IMR-90 (cell line): ENCODE measurements at regions not wholly inside any gene's neighbourhood (a gene's known extent, or its start where the extent isn't known, plus 50 kb on each side); places are given as distances from the start of the nearest gene placed in this dataset.

Source experiments
- ATAC-seq: fragments of 200-7000 bp; cut with Tn5 transposase; 2 replicates; pipeline ENCODE4 v1.9.1; 2020; ENCODE audit warnings: low read depth, mild to moderate bottlenecking, moderate library complexity
- BruUV-seq: library from RNA; stranded (reverse); fragments of 400-500 nt; replicated peaks from 2 replicates; lab custom pipeline; 2021; lab: Mats Ljungman, UMichigan
- CTCF ChIA-PET: fragments of 300-600 bp; formaldehyde crosslinking; extraction: SDS; loops from one replicate; lab custom pipeline; 2021; ENCODE audit warnings: antibody characterized with exemption; lab: Yijun Ruan, JAX
- POLR2A ChIA-PET: fragments of 300-600 bp; sonication (Branson Sonifier 250); formaldehyde crosslinking; loops from one replicate; lab custom pipeline; 2022; ENCODE audit warnings: antibody characterized with exemption; ENCODE audit not compliant: unreplicated experiment; lab: Charles Lee
- DNase-seq: peaks from one replicate; pipeline ENCODE4 v3.0.0; 2013
- H2AFZ ChIP-seq: replicated peaks from 2 replicates; pipeline ENCODE3; 2013; ENCODE audit warnings: low read length, mild to moderate bottlenecking; ENCODE audit not compliant: poor library complexity
- H2AK5ac ChIP-seq: 2 replicates; pipeline ENCODE4 v1.6.1; 2013; ENCODE audit warnings: low read depth, low read length, inconsistent platforms
- H2AK9ac ChIP-seq: replicated peaks from 2 replicates; pipeline ENCODE3; 2013; ENCODE audit warnings: mild to moderate bottlenecking, low read depth, low read length, moderate library complexity; ENCODE audit not compliant: poor library complexity
- H2BK120ac ChIP-seq: 2 replicates; pipeline ENCODE4 v1.6.1; 2013; ENCODE audit warnings: low read depth, low read length, inconsistent platforms
- H2BK15ac ChIP-seq: 3 replicates; pipeline ENCODE4 v1.6.1; 2013; ENCODE audit warnings: low read depth, low read length, inconsistent platforms
- H2BK20ac ChIP-seq: 2 replicates; pipeline ENCODE4 v1.6.1; 2013; ENCODE audit warnings: low read depth, mild to moderate bottlenecking, inconsistent platforms, low read length, moderate library complexity
- H2BK5ac ChIP-seq: 2 replicates; pipeline ENCODE4 v1.6.1; 2013; ENCODE audit warnings: mild to moderate bottlenecking, low read depth, low read length, inconsistent platforms; ENCODE audit not compliant: poor library complexity, severe bottlenecking
- H3K14ac ChIP-seq: replicated peaks from 2 replicates; pipeline ENCODE4 v1.6.1; 2013; ENCODE audit warnings: low read depth, low read length, inconsistent platforms
- H3K18ac ChIP-seq: 2 replicates; pipeline ENCODE4 v1.6.1; 2013; ENCODE audit warnings: low read depth, low read length, control low read depth
- H3K23ac ChIP-seq: 2 replicates; pipeline ENCODE4 v1.6.1; 2013; ENCODE audit warnings: low read depth, low read length, inconsistent platforms
- H3K27ac ChIP-seq: 2 replicates; pipeline ENCODE4 v1.5.1; 2013; ENCODE audit warnings: mild to moderate bottlenecking, control low read depth, low read length; ENCODE audit not compliant: insufficient read depth
- H3K27me3 ChIP-seq: 2 replicates; pipeline ENCODE4 v1.6.1; 2013; ENCODE audit warnings: low read length; ENCODE audit not compliant: control insufficient read depth, insufficient read depth
- H3K36me3 ChIP-seq: 2 replicates; pipeline ENCODE4 v1.6.1; 2013; ENCODE audit warnings: low read length, mixed read lengths; ENCODE audit not compliant: control insufficient read depth, insufficient read depth
- H3K4ac ChIP-seq: 2 replicates; pipeline ENCODE4 v1.6.1; 2013; ENCODE audit warnings: low read depth, low read length, inconsistent platforms
- H3K4me1 ChIP-seq: 2 replicates; pipeline ENCODE4 v1.6.1; 2013; ENCODE audit warnings: low read length, mixed read lengths; ENCODE audit not compliant: control insufficient read depth, insufficient read depth
- H3K4me2 ChIP-seq: 2 replicates; pipeline ENCODE4 v1.6.1; 2013; ENCODE audit warnings: low read depth, mild to moderate bottlenecking, control low read depth, low read length, moderate library complexity
- H3K4me3 ChIP-seq: 2 replicates; pipeline ENCODE4 v1.5.1; 2013; ENCODE audit warnings: low read depth, mild to moderate bottlenecking, control low read depth, low read length, moderate library complexity; ENCODE audit not compliant: insufficient read depth
- H3K56ac ChIP-seq: 2 replicates; pipeline ENCODE4 v1.6.1; 2013; ENCODE audit warnings: low read length, inconsistent platforms; ENCODE audit not compliant: insufficient read depth; ENCODE audit errors: extremely low read depth
- H3K79me1 ChIP-seq, 2 experiments: 2 replicates each; pipeline ENCODE4 v1.6.1; 2013; ENCODE audit warnings: low read length in 2 of 2, inconsistent platforms in 1 of 2, low read depth in 1 of 2
- H3K9ac ChIP-seq: 2 replicates; pipeline ENCODE4 v1.6.1; 2013; ENCODE audit warnings: low read depth, low read length, control low read depth
- H3K9me1 ChIP-seq: 2 replicates; pipeline ENCODE4 v1.6.1; 2013; ENCODE audit warnings: low read length, inconsistent platforms; ENCODE audit not compliant: insufficient read depth
- H3K9me3 ChIP-seq: 2 replicates; pipeline ENCODE4 v1.6.1; 2013; ENCODE audit warnings: low read length; ENCODE audit not compliant: control insufficient read depth, insufficient read depth
- H4K20me1 ChIP-seq: 2 replicates; pipeline ENCODE4 v1.6.1; 2013; ENCODE audit warnings: low read length, inconsistent platforms; ENCODE audit not compliant: insufficient read depth
- H4K5ac ChIP-seq: 2 replicates; pipeline ENCODE4 v1.6.1; 2013; ENCODE audit warnings: mild to moderate bottlenecking, low read depth, low read length, control low read depth
- H4K8ac ChIP-seq, 2 experiments: 2 replicates each; pipeline ENCODE4 v1.6.1; 2013; ENCODE audit warnings: low read depth in 2 of 2, low read length in 2 of 2, control low read depth in 1 of 2, inconsistent platforms in 1 of 2
- H4K91ac ChIP-seq: 2 replicates; pipeline ENCODE4 v1.6.1; 2013; ENCODE audit warnings: low read depth, low read length, inconsistent platforms; ENCODE audit not compliant: insufficient read depth
- BHLHE40 ChIP-seq: fragments of 150-350 bp; IDR thresholded peaks from 2 replicates; pipeline ENCODE4 v1.6.1; 2016; ENCODE audit warnings: mild to moderate bottlenecking, low read depth, low read length
- CEBPB ChIP-seq: IDR thresholded peaks from 2 replicates; pipeline ENCODE4 v1.6.1; 2012; ENCODE audit warnings: low read depth, low read length, improper control_type of control experiment
- CHD1 ChIP-seq: IDR thresholded peaks from 2 replicates; pipeline ENCODE4 v1.6.1; 2012; ENCODE audit warnings: low read depth, low read length, improper control_type of control experiment
- CTCF ChIP-seq: conservative IDR thresholded peaks from 2 replicates; pipeline ENCODE4 v1.5.1; 2012; ENCODE audit warnings: mild to moderate bottlenecking, low read depth, low read length, improper control_type of control experiment
- ELK1 ChIP-seq: fragments of 150-350 bp; IDR thresholded peaks from 2 replicates; pipeline ENCODE4 v1.6.1; 2016; ENCODE audit warnings: low read depth, mild to moderate bottlenecking, low read length, moderate library complexity, borderline replicate concordance
- FOS ChIP-seq: fragments of 150-350 bp; IDR thresholded peaks from 2 replicates; pipeline ENCODE4 v1.6.1; 2016; ENCODE audit warnings: low read depth, low read length
- MAFK ChIP-seq: IDR thresholded peaks from 2 replicates; pipeline ENCODE4 v1.6.1; 2012; ENCODE audit warnings: low read depth, low read length, improper control_type of control experiment
- MAZ ChIP-seq: IDR thresholded peaks from 2 replicates; pipeline ENCODE4 v1.6.1; 2012; ENCODE audit warnings: low read depth, mild to moderate bottlenecking, low read length, improper control_type of control experiment, moderate library complexity, borderline replicate concordance
- MXI1 ChIP-seq: IDR thresholded peaks from 2 replicates; pipeline ENCODE4 v1.6.1; 2012; ENCODE audit warnings: low read depth, mild to moderate bottlenecking, low read length, moderate library complexity, borderline replicate concordance
- NFE2L2 ChIP-seq: fragments of 150-350 bp; IDR thresholded peaks from 2 replicates; pipeline ENCODE4 v1.6.1; 2016; ENCODE audit warnings: low read depth, mild to moderate bottlenecking, low read length
- POLR2A ChIP-seq: IDR thresholded peaks from 2 replicates; pipeline ENCODE4 v1.6.1; 2012; ENCODE audit warnings: mild to moderate bottlenecking, low read depth, low read length
- RAD21 ChIP-seq: IDR thresholded peaks from 2 replicates; pipeline ENCODE4 v1.6.1; 2012; ENCODE audit warnings: low read length, improper control_type of control experiment
- RCOR1 ChIP-seq: IDR thresholded peaks from 2 replicates; pipeline ENCODE4 v1.6.1; 2012; ENCODE audit warnings: mild to moderate bottlenecking, low read length, improper control_type of control experiment; ENCODE audit not compliant: insufficient replicate concordance
- RFX5 ChIP-seq: IDR thresholded peaks from 2 replicates; pipeline ENCODE4 v1.8.0; 2012; ENCODE audit warnings: low read depth, mild to moderate bottlenecking, low read length, moderate library complexity
- SMC3 ChIP-seq: fragments of 150-350 bp; IDR thresholded peaks from 2 replicates; pipeline ENCODE4 v1.6.1; 2016; ENCODE audit warnings: low read depth, mild to moderate bottlenecking, antibody characterized with exemption, low read length, moderate library complexity
- USF2 ChIP-seq: fragments of 150-350 bp; IDR thresholded peaks from 2 replicates; pipeline ENCODE4 v1.6.1; 2017; ENCODE audit warnings: mild to moderate bottlenecking, antibody characterized with exemption, low read length, low read depth
- WGBS, 2 experiments: methylation state at CpG; one replicate each; pipeline versions ENCODE4 v1.1.5 to v1.1.7; 2013; ENCODE audit warnings: missing lambda C conversion rate in 2 of 2; ENCODE audit not compliant: insufficient read length in 1 of 2; ENCODE audit errors: extremely low coverage in 2 of 2; 5-methylcytosine and 5-hydroxymethylcytosine counted together
- dilution Hi-C: fragments of 300-500 bp; cut with HindIII; formaldehyde crosslinking; loops from one replicate; pipeline ENCODE4 v1.14.3; 2018; ENCODE audit warnings: low sequenced_read_pairs; ENCODE audit not compliant: unreplicated experiment
- in situ Hi-C: fragments of 300-500 bp; cut with MboI; formaldehyde crosslinking; loops from 3 replicates; pipeline ENCODE4 v1.14.3; 2019; ENCODE audit warnings: low sequenced_read_pairs, inconsistent platforms, mixed read lengths
- intact Hi-C: fragments of 100-400 bp; cut with micrococcal nuclease; formaldehyde crosslinking; loops from 2 replicates; pipeline ENCODE4 v1.10.0; 2022

DNA sequence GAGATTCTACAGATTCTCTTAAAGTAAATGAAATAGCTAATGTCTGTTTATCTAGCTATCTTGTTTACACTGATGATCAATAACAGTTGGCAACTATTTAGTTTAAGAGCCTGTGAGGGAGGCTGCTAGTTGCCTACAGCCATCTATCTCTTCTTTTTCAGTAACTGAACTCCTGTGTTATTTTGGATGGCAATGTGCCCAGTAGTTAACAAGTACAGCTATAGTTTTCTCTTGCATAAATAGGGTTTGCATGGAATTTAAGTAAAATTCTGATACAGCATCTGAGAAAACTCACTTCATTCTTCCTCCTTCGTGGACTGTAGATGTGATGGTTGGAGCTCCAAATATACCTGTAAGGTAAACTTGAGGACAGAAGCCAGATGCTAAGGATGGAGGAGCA is 219.5 kb upstream of the POT1 start:
- Histone ChIP-seq H2BK120ac (no peak overlapping the region), H2BK20ac (no peak overlapping the region), H2BK5ac (no peak overlapping the region), H2AFZ (no peak overlapping the region), H3K18ac (no peak overlapping the region), H2BK15ac (no peak overlapping the region), H2AK9ac (no peak overlapping the region), H4K5ac (no peak overlapping the region), H3K4me2 (no peak overlapping the region), H3K23ac (no peak overlapping the region), H4K20me1 (no peaks in the 10 kb centered on the region), H3K4me1 (no peaks in the 10 kb centered on the region), H3K9me3 (no peaks in the 10 kb centered on the region), H4K91ac (no peak overlapping the region), H3K9me1 (no peaks in the 10 kb centered on the region), H3K9ac (no peak overlapping the region), H3K14ac (no peak overlapping the region), H3K4me3 (no peak overlapping the region), H4K8ac (no peak overlapping the region), H2AK5ac (no peak overlapping the region), H3K27ac (no peak overlapping the region), H3K27me3 (no peaks in the 10 kb centered on the region), H3K56ac (no peak overlapping the region), H3K36me3 (no peaks in the 10 kb centered on the region), H3K4ac (no peak overlapping the region), H3K79me1 (no peaks in the 10 kb centered on the region)
- no peak for DNase-seq
- no TSS peak for BruUV-seq
- ATAC-seq = no peak
- no peak for TF ChIP-seq POLR2A
- TF ChIP-seq CHD1 = no peak
- TF ChIP-seq CTCF = no peak
- no peak for TF ChIP-seq CEBPB
- no peak for TF ChIP-seq USF2
- no peak for TF ChIP-seq MXI1
- no peak for TF ChIP-seq MAZ
- TF ChIP-seq FOS = no peak
- TF ChIP-seq BHLHE40 = no peak
- TF ChIP-seq RAD21 = no peak
- TF ChIP-seq RFX5 = no peak
- no peak for TF ChIP-seq ELK1
- TF ChIP-seq SMC3 = no peak
- no peak for TF ChIP-seq NFE2L2
- no peak for TF ChIP-seq RCOR1
- no peak for TF ChIP-seq MAFK
- POLR2A ChIA-PET = no interaction called here
- intact Hi-C loops (no loop called here), dilution Hi-C loops (no loop called here), in situ Hi-C loops (no loop called here)
- CTCF ChIA-PET = no interaction called here
- no CpG with 5 or more reads among the region's 1 CpG for WGBS, 2 experiments
